ENCODE measurements at regions not wholly inside any gene's neighbourhood (a gene's known extent, or its start where the extent isn't known, plus 50 kb on each side); places are given as distances from the start of the nearest gene placed in this dataset.

DNA sequence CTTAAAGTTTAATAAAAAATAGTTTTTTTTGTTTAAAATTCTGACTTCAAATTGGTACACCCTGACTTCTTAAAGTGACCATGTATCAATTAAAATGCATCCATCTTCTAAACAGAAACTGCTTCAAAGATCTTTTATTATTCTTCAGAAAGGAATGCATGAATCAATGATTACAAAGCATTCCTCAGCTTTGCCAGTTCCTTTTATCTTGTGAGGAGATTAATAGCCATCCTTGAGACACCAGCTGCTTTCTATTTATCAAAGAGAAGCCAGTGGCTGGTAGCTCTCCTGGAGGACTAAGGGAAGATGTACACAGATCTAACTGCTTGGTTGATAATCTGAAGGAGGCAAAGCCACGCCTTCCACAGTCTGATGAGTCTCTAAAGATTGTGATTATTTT, 2222.5 kb downstream of the LRRC4C start:
- TF ChIP-seq RFX3 (CRISPR knock-in tag; IDR thresholded peaks at IDR 0.05): no peak
- no peak for TF ChIP-seq CAMTA2 (CRISPR knock-in tag; IDR thresholded peaks at IDR 0.05; ENCODE audit: borderline replicate concordance)
- no peak for TF ChIP-seq JUNB (CRISPR knock-in tag; IDR thresholded peaks at IDR 0.05; ENCODE audit: borderline replicate concordance)
- TF ChIP-seq, protein P1, sequence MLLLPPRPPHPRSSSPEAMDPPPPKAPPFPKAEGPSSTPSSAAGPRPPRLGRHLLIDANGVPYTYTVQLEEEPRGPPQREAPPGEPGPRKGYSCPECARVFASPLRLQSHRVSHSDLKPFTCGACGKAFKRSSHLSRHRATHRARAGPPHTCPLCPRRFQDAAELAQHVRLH (CRISPR knock-in tag; IDR thresholded peaks at IDR 0.05; ENCODE audit: borderline replicate concordance, low read depth): no peak
- no peak for TF ChIP-seq ZNF451 (CRISPR knock-in tag; IDR thresholded peaks at IDR 0.05)
- no peak for TF ChIP-seq MEF2D (CRISPR knock-in tag; IDR thresholded peaks at IDR 0.05)
- TF ChIP-seq PAWR (CRISPR knock-in tag; IDR thresholded peaks at IDR 0.05; ENCODE audit: borderline replicate concordance): no peak
- no peak for TF ChIP-seq HOXA5 (CRISPR knock-in tag; IDR thresholded peaks at IDR 0.05)
- TF ChIP-seq SRF (IDR thresholded peaks at IDR 0.05; ENCODE audit: low read depth, low read length): no peak

Data from HepG2 (cell line).